GM12865 (cell line): ENCODE measurements at regions not wholly inside any gene's neighbourhood (a gene's known extent, or its start where the extent isn't known, plus 50 kb on each side); places are given as distances from the start of the nearest gene placed in this dataset.

ENCODE experiments used
- DNase-seq: peaks from one replicate; pipeline ENCODE4 v3.0.0; 2010; ENCODE audit warnings: low read depth
- H3K4me3 ChIP-seq: 2 replicates; pipeline ENCODE4 v1.5.1; 2011; ENCODE audit warnings: mild to moderate bottlenecking, low read depth, low read length, control low read depth
- CTCF ChIP-seq: IDR thresholded peaks from 2 replicates; pipeline ENCODE4 v1.5.1; 2011; ENCODE audit warnings: low read length, control low read depth, low read depth, inconsistent platforms; ENCODE audit not compliant: insufficient read depth; ENCODE audit errors: missing control alignments

- H3K4me3 ChIP-seq, result no peak overlapping the region
- no peak for DNase-seq
- TF ChIP-seq CTCF, result no peak
Measured at GRCh38 chr16:61083711-61084110, 952.5 kb downstream of the CDH8 start.

- no peak overlapping the region for H3K4me3 ChIP-seq
- DNase-seq, result no peak
- no peak for TF ChIP-seq CTCF
Measured at GRCh38 chr16:61074324-61074723, 961.9 kb downstream of the CDH8 start.

- no peak for DNase-seq
- no peak for TF ChIP-seq CTCF
- no peak overlapping the region for H3K4me3 ChIP-seq
Measured at GRCh38 chr16:61057635-61058034, 978.6 kb downstream of the CDH8 start.

GRCh38 chr16:61050547-61050946, 985.7 kb downstream of the CDH8 start:
- TF ChIP-seq CTCF, result no peak
- no peak overlapping the region for H3K4me3 ChIP-seq
- no peak for DNase-seq

- no peak overlapping the region for H3K4me3 ChIP-seq
- no peak for DNase-seq
- TF ChIP-seq CTCF, result no peak
Measured at GRCh38 chr16:61045931-61046330, 990.3 kb downstream of the CDH8 start.

- no peak for TF ChIP-seq CTCF
- no peak overlapping the region for H3K4me3 ChIP-seq
- DNase-seq, result no peak
Measured at GRCh38 chr16:61042737-61043136, 993.5 kb downstream of the CDH8 start.

- TF ChIP-seq CTCF, result no peak
- no peak for DNase-seq
- no peak overlapping the region for H3K4me3 ChIP-seq
Measured at GRCh38 chr16:61030616-61031015, 1005.6 kb downstream of the CDH8 start.
